GM18868 (cell line): ENCODE measurements at regions not wholly inside any gene's neighbourhood (a gene's known extent, or its start where the extent isn't known, plus 50 kb on each side); places are given as distances from the start of the nearest gene placed in this dataset.
"Not testable (repeated sequence)": the region's sequence is repeated elsewhere in the genome, so short reads cannot be mapped to it uniquely, and the experiment has no call there.

Experiments
- ATAC-seq: cut with Tn5 transposase; IDR thresholded peaks from one replicate; pipeline ENCODE4 v1.9.1; 2021; ENCODE audit warnings: mild to moderate bottlenecking, moderate library complexity; ENCODE audit not compliant: unreplicated experiment

DNA sequence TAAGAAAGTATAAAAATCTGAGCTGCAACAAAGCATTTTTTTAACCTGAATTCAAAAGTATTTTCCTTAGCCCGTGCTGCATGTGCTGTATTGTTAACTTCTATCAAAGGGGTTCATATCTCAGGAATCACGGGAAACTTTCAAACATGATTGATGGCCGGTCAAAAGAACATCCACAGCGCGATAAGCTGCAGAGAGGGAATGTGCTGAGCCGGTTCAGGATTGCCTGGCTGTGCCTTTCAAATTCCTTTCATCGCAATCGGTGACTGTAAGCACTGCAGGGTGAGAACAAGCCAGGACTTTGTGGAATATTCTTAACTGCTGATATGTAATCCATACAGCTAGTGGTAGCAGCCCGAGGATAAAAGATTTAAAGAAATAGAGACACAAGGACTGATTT is 210.9 kb upstream of the NOCT start:
- no peak for ATAC-seq

DNA sequence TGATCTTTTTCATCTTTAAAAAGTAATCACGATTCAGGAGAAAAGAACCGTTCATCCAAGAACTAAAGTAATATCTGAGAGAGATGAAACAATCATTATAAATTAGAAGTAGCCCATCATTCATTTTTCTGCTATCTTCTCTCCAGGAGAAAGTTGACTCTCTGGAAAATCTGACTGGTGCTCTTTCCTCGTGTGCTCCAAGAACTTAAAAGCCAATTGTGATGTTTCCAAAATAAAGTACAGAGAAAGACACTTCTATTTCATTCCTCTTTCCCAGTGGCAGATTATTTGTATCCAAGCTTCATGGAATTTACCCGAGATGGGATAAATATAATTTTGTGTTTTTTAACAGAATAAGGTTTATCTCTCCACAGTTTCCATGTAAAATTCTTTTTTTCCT is 212.5 kb upstream of the NOCT start:
- ATAC-seq = no peak

DNA sequence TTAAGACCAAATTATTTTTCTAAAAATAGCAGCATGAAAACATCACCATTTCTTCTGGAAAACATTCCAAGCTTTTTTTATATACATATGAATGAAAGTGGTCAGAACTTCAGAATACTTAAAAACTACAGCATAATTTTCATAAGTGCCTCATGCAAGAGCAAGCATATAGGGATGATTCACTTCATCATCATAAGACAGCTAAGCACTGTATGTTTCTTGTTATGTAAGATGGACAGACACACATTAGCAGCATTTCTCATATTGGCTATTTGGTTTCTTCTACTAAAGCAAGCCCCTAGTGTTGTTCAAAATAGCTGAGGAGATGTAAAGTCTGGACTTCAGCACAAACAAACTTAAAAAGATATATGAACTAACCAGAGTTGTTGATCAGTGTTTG is 213.1 kb upstream of the NOCT start:
- no peak for ATAC-seq

DNA sequence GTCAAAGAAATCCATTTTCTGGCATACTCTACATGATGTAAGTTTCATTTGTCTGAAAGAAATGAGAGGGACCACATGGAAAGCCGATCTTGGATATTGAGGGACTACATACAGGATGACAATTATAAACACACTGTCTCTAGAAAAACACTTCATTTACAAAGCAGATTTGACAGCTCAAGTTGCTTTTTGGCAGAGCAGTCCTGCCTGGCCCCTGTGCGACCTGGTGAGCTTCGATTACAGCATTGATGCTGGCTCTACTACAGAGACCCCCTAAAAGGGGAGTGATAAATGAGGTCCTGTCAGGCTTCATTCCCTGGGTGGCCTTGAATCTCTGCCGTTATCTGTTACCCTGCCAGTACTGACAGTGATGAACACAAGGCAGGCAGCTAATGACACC is 215.2 kb upstream of the NOCT start:
- ATAC-seq = no peak

DNA sequence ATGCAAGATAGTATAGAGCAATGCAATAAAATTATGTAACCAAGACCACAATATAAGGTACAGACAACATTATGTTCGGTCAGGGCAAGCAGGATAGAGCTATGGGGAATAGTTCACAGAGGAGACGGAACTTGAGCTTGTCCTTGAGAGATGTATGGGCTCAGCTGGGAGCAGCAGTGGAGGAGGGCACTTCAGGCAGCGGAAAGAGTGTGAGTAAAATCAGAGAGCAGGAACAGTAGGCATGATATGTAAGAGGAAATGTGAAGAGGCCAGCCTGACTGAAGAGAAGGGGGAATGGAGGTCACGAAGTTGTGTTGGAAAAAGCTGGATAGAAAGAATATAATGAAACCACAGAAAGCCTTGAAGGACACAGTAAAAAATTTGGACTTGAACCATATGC is 217.2 kb upstream of the NOCT start:
- ATAC-seq = no peak

DNA sequence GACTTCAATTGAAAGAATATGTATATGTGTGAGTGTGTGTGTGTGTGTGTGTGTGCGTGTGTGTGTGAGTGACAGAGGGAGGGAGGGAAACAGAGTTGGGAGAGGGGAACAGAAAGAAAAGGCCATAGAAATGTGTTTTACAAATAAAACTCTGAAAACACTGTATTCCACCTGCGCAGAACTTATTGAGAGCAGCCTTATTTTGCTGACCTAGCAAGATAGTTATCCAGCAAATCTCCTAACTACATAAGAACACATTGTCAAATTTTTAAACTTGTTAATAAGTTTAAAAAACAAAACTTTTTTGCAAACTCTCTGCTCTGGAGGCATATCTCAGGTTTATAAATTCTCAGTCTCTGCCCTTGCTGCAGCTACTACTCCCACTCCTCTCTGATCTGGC is 217.9 kb upstream of the NOCT start:
- ATAC-seq = no peak

DNA sequence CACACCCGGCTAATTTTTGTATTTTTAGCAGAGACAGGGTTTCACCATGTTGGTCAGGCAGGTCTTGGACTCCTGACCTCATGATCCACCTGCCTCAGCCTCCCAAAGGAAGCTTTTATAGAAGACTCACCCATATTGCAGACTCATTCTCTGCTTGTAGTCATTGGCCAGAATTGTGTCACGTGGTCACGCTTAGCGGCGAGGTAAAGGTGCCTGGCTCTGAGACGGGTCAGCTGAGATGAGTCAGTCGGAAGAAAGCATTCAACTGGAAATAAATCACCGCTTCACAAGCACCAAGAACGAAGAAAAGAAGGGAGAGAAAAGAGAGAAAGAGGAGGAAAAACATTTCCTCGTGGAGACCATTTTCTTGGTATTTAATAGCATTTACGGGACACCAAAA is 218.8 kb upstream of the NOCT start:
- no peak for ATAC-seq

DNA sequence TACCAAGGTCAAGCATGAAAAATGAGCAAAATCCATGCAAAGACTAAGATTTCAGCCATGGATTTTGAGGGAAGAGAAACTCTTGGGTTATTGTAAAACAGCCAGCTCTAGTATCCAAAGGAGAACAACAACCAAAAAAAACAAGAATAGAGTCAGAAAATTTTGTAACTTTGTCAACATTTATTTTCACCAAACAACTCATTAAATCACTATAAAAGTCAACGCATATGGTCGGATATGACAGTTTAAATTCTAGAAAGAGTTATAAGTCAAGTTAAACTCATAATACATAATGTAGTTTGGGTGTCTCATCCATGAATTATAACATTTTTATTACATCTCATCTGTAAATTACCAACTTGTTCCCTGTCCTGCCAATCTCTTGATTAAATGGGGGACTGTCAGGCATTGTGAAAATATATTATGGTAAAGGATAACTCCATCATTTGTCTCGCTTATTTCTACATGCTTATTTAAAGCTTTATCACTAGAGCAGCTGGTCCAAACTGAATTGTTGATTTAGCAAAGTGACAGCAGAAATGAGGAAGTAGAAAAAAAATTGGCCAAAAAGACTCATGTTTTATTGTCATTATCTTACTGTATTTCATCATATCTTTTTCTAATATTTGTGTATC is 224.8 kb upstream of the NOCT start:
- ATAC-seq = no peak

DNA sequence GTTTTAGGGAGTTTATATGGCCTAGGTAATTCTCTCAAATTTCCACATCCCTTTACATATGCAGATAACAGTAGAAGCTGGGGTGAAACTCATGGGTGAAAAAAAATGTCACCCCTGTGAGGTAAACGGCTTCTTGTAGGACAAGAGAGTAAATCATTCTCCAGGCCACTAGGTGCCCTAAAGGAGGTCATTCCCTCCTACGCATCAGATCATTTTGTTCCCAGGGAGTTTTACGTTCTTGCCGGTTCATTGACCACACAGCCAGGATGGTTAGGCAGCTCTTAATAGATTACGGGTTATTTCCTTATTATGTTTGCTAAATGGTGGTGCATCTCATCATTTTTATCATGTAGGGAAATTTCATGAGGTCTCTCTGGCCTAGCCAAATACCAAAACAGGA is 225.8 kb upstream of the NOCT start:
- ATAC-seq = no peak

DNA sequence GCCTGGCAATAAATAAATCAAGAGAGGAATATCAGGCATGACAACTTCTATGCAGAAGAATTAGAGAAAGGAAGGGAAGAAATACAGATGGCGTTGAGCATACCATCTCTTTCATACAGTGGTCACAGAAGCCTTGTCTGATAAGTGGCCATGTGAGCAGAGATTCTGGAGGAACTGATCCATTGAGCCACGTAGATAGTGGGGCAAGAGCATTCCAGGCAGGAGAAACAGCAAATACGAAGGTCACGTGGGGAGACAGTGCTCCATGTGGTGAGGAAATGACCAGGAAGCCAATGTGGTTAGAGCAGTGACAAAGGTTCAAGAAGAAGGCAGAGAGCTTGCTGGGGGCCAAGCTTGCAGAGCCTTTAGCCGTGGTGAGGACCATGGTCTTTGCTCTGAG is 226.7 kb upstream of the NOCT start:
- ATAC-seq = no peak

DNA sequence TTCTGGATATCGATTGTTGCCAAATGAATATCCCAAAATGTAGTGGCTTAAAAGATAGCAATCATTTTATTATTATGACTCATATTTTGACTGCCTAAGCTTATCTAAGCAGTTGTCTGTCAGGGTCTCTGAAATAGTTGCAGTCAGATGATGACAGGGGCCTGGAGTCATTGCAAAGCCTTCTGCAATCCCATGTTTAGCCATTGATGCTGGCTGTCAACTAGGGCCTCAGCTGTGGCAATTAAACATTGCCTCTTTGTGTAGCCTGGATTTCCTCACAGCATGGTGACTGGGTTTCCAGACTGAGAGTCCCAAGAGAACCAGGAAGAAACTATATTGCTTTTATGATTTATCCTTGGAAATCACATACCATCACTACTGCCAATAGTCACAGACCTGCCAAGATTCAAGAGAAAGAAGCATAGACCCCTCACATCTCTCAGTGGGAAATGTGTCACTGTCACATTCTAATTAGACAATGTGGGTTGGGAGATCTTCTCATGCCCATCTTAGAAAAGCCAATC is 227.3 kb upstream of the NOCT start:
- ATAC-seq = no peak

DNA sequence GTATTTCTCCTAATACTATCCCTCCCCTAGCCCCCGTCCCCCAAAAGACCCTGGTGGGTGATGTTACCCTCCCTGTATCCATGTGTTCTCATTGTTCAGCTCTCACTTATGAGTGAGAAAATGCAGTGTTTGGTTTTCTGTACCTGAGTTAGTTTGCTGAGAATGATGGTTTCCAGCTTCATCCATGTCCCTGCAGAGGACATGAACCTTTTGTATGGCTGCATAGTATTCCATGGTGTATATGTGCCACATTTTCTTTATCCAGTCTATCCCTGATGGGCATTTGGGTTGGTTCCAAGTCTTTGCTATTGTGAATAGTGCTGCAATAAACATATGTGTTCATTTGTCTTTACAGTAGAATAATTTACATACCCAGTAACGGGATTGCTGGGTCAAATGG is 235.8 kb upstream of the NOCT start:
- not testable (repeated sequence) for ATAC-seq

DNA sequence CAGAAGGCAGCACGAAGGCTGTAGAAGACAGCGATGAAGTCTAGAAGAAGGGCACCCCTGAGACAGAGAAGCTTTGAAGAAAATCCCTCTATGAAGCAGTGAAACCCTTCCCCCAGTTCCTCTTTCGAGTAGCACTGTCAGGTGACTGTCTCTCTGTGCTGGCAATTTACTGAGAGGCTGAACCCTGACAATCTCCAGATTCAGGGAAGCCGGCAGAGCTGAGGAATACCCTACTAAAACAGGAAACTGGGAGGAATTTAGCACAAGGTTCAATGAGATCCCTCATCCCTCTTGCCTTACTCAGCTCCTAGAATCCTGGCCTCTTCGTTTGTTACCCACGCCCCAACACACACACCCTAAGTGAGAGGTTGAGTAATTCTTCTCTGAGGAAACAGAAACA is 239.7 kb upstream of the NOCT start:
- ATAC-seq = peak; percentile 96

DNA sequence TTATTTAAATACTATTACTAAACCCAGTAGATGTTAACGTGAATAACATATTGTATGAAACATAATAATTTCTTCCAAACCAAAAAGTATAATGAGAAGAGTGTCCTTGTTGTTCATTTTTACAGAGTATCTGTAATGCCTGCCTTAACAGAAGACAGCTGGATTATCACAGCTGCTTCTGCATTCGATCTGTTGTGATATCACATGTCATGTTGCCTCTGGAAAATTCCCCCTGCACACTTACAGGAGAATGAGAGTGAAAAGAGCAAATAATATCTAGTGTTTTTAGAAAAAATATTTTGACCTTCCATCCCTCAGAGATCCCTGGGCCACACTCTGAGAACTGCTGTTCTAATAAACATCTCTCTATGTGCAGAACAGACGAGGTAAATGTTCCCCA is 240.1 kb upstream of the NOCT start:
- peak; percentile 59 for ATAC-seq

DNA sequence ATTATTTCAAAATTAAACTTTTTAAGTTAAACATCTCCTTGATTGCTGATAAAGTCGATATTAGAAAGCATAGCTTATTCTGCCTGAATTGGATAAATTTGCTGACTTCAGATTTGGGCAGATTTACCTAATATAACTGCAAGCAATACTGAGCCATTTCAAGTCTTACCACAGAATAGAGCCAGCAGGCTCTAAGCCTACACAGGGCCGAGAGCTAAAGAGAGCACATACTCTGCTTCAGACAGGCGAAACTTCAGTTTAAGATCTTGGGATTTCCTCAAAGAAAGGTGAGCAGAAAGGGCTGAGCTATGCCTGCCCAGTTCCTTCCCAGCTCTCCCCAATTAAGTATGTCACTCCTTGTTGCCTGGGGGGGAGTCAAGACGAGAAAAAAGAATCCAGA is 240.6 kb upstream of the NOCT start:
- no peak for ATAC-seq

DNA sequence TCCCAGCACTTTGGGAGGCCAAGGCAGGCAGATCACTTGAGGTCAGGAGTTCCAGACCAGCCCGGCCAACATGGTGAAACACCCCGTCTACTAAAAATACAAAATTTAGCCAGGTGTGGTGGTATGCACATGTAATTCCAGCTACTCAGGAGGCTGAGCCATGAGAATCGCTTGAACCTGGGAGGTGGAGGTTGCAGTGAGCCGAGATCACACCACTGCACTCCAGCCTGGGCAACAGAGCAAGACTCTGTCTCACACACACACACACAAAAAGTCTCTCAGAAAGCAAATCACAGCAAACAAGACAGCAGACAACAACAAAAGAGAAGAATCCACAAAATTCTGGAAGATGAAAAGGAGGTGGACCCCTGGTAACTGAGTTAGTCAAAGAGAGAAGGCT is 241.5 kb upstream of the NOCT start:
- ATAC-seq = not testable (repeated sequence)

DNA sequence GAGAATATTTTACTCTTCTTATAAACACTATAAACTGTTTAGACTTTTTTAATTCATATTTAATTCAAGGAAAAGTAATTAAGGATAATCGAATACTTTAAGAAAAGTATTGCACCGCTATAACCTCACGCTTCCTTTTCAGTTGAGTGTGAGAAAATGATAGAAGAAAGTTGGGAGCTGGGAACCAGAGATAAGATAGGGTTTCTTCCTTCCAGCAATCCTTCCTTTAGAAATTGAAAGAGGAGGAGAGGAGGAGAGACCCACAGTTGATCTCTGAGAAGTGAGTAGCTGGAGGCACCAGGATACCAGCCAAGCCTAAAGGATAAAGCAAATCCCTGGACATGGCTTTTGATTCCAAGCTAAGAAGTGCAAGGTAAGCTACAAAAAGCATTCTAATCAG is 242.3 kb upstream of the NOCT start:
- ATAC-seq = no peak

DNA sequence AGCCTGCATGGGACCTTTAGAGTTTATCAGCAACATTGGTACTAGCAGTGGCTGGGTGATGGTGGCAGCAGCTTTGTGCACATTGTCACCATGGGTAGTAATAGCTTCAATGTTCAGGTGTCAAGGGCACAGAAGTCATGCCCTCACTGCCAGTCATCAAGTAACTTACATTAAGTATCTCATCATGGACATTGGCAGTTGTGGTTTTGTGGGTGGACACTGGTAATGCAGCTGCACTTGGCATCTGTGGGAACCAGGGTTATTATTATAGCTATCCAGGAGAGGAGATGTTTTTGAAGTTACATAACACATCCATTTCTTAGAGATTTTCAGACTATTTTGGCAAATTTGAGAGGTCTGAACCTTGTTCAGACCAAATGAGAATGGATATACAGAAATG is 243.2 kb upstream of the NOCT start:
- ATAC-seq = no peak

DNA sequence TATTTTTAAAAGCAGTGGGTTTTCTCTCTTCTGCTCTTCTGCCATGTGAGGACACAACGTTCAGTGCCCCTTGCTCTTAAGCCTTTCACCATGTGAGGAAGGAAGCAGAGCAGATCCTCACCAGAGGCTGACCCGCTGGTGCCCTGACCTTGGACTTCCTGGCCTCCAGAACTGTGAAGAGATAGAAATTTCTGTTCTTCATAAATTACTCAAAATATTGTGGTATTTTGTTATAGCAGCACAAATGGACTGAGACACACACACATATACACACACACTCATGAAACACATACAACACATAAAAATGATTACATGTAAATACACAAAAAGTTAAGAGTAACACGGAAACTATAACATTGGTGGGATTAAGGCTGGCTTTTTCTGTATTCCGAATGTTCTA is 244.8 kb upstream of the NOCT start:
- no peak for ATAC-seq

DNA sequence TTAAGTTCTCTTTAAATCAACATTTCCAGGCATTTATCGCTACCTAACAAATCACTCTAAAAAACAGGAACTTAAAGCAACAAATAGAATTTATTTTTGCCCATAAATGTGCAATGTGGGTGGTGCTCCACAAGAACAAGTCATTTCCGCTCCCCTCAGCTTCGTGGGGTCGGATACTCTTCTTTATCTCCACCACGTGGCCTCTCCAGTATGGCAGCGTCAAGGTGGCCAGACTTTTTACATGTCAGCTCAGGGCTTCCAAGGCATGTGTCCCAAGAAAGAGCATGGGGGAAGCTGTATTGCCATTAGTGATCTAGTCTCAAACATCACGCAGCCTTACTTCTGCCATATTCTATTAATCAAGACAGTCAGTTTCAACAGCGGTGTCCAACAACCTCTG is 249.2 kb upstream of the NOCT start:
- ATAC-seq = no peak

DNA sequence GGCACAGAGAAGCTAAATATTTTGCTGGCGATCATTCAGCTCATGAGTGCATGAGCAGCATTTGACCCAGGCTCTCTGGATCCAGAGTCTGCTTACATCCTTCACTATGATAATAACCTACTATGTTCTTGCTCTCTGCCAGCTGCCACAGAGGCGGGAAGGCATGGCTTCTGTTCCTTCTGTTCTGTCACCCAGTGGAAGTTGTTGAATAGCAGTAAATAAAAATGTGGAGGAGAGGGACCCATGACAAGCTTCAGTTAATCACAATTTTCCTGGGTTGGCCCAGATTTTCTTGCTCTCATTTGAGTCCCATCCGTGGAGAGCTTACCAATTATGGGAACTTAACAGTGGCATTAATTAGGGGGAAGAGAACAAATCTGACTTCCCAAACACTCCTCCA is 250.1 kb upstream of the NOCT start:
- ATAC-seq = no peak

DNA sequence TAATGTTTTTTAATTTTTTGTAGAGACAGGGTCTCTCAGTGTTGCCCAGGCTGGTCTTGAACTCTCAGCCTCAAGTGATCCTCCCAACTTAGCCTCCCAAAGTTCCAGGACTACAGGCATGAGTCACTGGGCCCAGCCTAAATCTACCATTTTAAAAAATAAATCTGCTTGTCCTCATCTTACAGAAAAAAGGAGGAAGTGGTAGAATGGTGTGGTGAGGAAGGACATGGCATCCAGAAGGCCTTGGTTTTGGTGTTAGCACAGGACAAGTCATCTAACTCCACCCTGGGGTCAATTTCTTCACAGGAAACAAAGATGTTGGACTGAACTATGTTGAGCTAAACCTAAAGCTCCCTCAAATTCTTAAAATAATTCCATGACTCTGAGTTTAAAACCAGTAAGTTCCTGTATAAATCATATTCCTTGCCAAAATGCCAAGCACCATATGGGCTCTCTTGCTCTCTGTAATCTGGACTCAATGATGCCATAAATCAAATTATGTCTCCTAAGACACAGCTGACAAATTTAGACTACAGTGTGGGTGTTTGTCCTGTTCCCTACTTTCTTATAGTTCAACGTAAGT is 253.9 kb upstream of the NOCT start:
- ATAC-seq = no peak

DNA sequence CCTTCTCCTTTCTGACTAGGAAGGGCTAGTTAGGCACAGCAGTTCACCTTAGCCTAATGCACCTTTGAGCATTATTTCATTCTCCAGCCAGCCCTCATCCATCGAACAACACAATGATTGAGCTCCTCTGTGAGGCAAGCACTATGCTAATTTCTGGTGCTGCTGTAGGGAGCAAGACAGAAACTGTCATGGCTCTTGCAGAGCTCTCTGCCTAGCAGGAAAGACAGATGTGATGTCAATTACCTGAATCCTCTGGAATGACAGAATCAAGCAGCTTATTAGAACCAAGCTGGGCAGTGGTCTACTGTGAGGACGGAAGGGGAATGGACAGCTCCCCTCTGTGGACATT is 256.1 kb upstream of the NOCT start:
- ATAC-seq = no peak
